Activated T-helper 1 cell treated with Interleukin-2 at 50 U/mL for 16 hours (primary cell): ENCODE measurements at regions not wholly inside any gene's neighbourhood (a gene's known extent, or its start where the extent isn't known, plus 50 kb on each side); places are given as distances from the start of the nearest gene placed in this dataset.

Experiments
- DNase-seq: peaks from one replicate; pipeline ENCODE4 v3.0.0-alpha.2; 2020; ENCODE audit warnings: low read depth

DNA sequence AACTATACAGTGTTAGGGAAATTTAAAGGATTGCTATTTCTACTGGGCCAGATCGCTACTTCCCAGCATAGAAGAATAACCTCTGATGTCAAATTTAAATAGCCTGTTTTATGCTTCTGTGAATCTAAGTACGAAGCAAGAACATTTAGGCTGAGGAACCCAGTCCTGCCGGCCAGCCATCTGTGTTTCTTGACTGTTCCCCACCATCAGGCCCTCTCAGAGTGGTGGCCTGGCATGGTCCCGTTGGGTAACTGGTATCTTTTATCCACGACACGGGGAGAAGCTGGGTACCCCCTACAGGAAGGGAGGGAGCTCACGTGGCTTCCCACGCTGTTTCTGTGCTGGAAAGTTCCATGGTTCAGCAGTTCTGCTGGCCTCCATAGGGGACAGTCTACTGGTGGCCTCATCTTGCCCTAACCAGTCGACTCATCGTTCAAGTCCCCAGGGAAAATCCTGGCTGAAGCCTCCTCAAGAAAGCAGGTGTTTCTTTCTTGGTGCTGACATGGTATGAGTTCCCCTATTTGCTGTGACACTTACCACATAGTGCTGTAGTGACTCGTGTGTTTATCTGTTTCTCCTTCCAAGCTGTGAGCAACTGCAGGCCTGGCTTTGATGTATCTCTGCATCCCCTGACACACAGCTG, 201.7 kb upstream of the NLRP1 start:
- no peak for DNase-seq

DNA sequence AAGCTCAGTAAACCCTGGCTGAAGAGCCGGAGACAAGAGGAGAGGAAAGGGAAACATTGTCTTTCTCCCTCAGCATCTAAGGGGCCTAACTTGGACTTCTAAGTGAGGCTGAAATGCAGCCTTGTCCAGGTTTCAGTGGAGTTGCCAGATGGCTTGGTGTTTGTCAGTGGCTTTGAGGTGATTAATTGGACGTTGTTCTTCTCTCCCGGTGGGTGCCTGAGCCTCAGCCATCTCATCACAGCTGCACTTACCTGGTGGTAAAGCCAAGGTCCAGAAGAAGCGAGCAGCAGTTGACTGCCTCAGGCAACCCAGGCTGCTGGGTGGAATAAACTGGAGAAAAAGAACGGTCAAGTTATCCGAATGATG, 202.2 kb upstream of the NLRP1 start:
- DNase-seq, result no peak

DNA sequence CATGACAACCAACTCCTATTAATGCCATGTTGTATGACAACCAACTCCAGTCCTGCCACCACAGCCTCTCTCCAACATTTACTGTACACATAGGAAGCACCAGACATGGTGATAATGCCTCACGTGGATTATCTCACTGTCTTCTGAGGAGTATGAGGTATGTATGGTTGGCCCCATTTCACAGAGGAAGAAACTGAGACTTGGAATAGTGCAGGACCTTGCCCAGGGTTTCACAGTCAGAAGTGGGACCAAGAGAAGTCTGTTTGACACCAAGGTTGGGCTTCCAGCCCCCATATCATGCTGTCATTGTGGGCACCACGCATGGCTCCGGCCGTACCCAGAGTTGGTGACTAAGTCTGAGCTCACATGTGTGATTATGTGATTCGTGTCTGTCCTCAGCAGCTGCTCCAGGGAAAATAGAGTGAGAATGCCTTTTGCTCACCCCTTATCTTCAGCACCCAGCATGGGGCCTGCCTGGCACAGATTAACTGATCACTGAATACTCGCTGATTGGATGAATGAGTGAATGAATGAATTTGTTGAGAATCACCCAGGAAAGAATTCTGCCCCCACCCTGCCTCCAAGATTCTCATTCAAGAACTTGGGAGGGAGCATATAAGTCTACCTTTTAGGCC, 204.1 kb upstream of the NLRP1 start:
- DNase-seq, result no peak

- no peak for DNase-seq
Measured at GRCh38 chr17:5789528-5789927, 205.2 kb upstream of the NLRP1 start.

DNA sequence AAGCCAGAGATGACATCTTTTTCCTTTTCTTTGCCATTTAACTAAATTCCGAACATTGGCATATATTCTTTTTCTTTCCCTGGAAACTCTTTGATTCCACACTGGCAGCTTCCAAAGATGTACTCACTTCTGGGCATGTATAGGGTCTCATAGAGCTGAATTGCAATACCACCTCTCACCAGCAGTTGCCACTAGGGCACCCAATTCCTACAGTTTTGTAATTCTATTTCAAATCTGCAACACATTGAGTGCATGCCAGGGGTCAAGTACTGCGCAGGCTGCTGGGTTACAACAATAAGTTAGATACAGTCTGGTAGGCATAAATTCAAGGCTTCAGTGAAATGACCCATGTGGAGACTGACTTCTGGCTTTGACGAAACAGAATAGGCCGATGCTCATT, 208.8 kb upstream of the NLRP1 start:
- no peak for DNase-seq

DNA sequence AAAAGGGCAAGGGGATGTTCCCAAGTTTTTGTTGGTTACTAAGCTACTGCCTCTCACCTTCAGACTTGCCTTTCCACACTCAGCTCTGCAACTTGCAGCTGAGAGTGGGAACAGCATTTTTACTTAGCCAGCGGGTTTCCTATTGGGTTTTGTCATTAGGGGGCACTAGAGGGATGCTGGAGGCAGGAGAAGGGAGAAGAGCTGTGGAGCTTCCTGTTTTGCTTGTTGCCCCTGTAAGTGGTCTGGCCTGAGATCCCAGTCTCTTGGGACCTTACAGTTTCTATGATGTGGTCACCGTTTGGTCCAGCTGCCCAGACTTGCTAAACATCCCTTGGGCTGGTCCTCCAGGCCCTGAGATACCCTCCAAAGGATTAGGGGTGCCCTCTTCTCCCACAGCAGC, 209.6 kb upstream of the NLRP1 start:
- DNase-seq, result no peak

DNA sequence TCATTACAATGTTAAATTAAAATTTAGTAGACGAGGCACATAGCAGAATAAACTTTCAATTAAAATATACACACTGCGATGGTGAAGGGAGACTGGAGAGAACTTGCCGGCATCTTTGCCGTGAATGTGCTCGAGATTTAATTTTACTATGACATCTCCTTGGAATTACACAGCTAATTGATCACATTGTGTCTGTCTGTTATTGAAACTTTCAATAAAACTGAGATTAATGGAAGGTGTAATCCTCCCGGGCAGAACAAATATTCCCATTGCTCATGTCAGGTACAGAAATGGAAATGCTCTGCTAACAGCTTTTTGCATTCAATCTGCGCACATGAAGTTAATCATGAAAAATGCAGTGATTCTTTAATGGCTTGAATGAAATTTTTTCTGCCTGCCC, 210.1 kb upstream of the NLRP1 start:
- no peak for DNase-seq

DNA sequence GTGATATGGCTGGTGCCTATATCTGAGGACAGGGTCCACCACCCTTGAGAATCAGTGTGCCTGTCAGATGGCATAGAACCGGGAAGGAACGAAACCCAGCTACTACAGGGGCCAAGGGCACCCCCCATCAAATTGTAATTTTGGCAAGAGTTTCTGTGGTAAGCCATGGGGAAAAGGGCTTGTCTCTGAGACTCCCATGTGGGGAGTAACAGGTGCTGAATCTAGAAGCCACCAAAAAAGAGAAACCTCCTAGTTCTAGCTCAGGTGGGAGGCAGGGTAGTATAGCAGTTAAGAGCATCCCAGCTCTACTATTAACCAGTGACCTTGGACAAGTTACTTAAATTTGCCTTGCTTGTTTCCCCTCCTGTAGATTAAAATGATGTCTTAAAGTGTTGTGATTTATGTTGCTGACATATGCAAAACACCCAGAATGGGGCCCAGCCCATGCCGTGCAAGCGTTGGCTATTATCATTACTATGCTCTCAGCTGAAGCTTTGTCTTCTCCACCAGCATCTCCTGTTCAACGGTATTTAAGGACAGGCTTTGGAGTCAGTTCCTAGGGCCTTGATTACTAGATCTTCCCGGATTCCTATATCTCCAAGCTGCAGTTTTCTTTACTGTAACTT, 210.7 kb upstream of the NLRP1 start:
- no peak for DNase-seq

GRCh38 chr17:5797447-5798050, 213.2 kb upstream of the NLRP1 start:
- no peak for DNase-seq

DNA sequence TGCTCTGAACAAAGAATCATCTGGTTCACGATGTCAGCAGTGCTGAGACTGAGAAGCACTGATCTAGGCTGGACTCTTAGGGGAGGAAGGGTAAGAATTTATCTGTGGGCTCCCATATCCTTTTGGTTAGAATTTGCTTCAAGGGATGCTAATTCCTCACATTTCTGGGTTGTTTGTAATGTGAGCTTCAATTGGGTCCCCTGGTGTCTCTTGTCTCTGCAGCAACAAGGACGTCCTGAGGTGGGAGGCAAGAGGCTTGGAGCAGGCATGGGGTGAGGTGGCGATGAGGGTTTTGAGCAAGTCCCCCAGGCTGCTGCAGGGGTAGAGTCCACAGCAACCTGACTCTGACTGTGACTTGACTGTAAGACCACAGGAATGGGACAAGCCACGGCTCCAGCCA, 213.8 kb upstream of the NLRP1 start:
- DNase-seq, result no peak

- no peak for DNase-seq
Measured at GRCh38 chr17:5800131-5800530, 215.8 kb upstream of the NLRP1 start.

GRCh38 chr17:5800646-5801045, 216.3 kb upstream of the NLRP1 start:
- no peak for DNase-seq

DNA sequence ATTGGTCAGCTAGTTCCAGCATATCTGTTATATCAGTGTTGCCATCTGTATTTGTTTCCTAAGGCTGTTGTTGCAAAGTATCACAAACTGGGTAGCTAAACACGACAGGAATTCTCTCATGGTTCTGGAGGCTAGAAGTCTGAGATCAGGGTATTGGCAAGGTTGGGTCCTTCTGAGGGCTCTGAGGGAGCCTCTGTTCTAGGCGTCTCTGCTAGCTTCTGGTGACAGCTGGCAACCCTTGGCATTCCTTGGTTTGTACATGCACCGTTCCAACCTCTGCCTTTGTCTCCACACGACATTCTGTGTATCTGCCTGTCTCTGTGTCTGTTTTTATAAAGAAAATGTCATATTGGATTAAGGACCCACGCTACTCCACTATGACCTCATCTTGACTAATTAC, 219.9 kb upstream of the NLRP1 start:
- no peak for DNase-seq

- DNase-seq, result no peak
Measured at GRCh38 chr17:5809056-5809455, 224.7 kb upstream of the NLRP1 start.

- no peak for DNase-seq
Measured at GRCh38 chr17:5809580-5810188, 225.4 kb upstream of the NLRP1 start.

DNA sequence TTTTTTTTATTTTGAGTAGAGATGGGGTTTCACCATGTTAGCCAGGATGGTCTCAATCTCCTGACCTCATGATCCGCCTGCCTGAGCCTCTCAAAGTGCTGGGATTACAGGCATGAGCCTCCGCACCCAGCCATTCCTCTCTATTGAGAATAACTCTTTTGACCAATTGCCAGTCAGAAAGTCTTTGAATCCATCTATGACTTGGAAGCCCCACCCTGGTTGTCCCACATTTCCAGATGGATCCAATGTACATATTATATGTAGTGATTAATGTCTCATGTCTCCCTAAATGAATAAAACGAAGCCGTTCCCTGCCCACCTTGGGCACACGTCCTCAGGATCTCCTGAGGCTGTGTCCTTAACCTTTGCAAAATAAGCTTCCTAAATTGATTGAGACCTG, 228.3 kb upstream of the NLRP1 start:
- no peak for DNase-seq

DNA sequence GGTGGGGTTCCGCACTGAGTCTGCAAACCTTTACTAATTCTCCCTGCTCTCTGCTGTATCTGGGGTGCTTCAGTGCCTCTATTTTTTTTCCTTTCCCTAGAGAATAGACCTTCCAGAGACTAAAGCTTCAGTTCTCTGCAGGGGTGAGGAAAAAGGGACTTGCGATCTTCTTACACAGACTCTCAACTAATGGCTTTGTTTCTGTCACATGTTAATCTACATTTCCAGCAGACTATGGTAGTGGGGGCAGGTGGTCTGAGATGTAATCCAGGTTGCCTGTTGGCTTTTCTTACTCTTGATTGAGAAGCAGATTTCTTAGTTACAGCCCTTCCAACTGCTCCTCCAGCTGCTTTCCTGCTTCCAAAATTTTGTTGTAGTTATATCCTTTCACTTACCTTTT, 229.0 kb upstream of the NLRP1 start:
- DNase-seq, result no peak

DNA sequence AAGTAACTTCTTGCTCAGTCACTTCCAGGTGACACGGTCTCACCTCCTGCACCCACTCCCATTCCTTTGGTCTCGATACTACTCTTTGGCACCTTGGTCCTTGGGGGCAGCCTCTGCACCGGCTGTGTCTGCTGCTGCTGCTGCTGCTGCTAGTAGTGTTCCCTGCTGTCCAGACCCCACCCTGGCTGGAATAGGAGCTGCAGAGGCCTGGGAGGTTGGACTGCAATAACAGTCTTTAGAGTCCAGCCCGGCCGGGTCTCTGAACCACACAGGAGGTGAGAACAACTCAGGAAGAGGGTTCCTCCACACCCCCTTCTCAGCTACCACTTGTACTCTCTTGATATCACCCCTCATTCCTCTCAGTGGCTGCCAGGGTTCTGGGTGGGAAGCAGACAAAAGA, 231.1 kb upstream of the NLRP1 start:
- no peak for DNase-seq

GRCh38 chr17:5816491-5817070, 232.3 kb upstream of the NLRP1 start:
- DNase-seq, result no peak

DNA sequence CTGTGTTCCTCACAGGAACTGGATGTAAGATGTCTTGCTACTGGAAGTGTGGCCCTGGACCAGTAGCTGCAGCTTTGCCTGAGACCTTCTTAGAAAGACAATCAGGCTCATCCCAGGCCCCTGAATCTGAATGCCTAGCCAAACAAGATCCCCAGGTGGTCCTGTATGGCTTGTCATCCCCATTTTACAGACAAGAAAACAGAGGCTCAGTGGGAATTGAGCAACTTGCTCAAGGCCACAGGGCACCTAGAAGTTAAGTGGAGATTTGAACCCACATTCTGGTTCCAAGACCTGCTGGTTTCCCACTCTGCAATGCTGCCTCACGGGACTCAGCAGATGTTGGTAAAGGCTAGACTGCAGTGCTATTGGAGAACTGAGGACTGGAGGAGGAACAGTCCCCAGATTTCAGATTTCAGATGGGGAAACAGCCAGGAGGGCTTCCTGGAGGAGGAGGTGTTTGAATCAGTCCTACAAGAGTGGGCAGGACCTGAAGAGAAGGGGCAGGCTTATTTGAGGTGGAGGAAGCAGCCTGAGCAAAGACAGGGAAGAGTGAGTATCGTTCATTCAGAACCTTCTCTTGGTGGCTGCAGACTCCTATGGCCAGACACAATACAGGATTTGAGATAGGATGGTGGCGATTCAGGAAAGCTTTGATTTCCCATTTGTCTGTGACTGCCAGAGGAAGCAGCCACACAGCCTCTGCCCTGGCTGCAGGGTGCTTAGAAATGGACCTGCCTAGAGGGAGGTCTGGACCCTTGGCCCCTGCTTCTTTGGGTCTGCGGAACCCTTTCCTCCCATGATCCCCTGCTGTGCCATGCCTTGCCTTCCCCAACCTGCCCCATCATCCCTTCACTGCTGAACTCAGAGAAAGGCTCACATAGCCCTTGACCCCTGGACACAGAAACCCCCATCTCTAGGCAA, 233.4 kb upstream of the NLRP1 start:
- DNase-seq, result no peak

GRCh38 chr17:5819396-5819795, 235.1 kb upstream of the NLRP1 start:
- no peak for DNase-seq
